Islet of Langerhans (tissue), 1 donor: ENCODE measurements at regions not wholly inside any gene's neighbourhood (a gene's known extent, or its start where the extent isn't known, plus 50 kb on each side); places are given as distances from the start of the nearest gene placed in this dataset.

Experiments
- FAIRE-seq: peaks from one replicate; lab custom pipeline; 2011; peaks lifted over from hg19 to GRCh38; lab: Jason Lieb, UNC

DNA sequence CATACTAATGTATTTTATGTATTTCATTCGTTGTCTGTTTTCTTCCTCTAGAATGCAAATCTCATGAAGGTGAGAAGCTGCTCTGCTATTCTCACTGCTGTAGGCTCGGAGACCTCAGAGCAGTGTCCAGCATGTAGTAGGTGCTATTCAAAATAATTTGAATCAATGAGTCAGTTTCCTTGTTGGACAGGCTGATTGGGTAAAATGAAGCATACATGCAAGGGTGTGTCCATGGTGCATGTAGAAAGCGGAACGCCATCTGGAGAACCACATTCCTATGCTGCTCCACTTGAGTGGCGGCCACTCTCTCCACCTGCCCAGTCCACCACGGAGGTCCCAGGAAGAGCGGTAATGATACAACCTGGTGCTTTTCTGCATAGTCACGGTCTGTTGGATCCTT, 412.1 kb downstream of the QKI start:
- FAIRE-seq = no peak

- no peak for FAIRE-seq
Measured at GRCh38 chr6:163825033-163825432, 410.5 kb downstream of the QKI start.

GRCh38 chr6:163823577-163823976, 409.1 kb downstream of the QKI start:
- FAIRE-seq = no peak

DNA sequence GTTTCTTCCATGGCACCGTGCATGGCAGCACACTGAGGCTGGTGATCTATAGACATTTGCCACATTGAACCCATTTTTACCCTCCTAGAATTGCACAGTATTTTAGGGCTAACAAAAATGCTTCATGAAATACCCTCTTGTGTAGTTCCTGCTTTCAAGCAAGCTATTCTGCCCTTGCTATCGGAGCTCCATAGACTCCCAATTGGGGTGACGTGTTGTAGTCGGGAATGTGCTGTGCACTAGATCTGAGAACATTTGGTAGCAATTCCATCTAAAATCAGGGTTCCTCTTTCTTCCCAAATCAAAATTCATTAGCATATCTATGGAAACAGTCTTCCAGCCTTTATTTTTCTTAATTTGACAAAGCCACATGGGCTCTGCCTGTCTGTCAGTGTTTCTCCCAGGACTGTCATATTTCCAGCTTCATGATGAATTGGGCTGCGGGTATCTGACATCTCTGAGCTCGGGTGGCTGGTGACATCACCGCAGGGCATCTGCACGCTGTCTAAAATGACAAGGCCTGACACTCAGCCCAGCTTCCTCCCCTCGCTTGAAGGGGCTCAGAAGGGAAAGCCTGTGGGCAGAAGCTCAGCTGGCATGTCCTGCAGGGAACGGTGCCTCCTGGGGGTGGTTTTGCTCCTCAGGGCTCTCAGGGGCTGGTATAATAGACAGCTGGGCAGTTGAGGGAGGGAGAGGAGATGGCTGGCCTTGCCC, 406.4 kb downstream of the QKI start:
- FAIRE-seq = no peak

- no peak for FAIRE-seq
Measured at GRCh38 chr6:163820171-163820570, 405.7 kb downstream of the QKI start.

- no peak for FAIRE-seq
Measured at GRCh38 chr6:163818719-163819118, 404.2 kb downstream of the QKI start.

DNA sequence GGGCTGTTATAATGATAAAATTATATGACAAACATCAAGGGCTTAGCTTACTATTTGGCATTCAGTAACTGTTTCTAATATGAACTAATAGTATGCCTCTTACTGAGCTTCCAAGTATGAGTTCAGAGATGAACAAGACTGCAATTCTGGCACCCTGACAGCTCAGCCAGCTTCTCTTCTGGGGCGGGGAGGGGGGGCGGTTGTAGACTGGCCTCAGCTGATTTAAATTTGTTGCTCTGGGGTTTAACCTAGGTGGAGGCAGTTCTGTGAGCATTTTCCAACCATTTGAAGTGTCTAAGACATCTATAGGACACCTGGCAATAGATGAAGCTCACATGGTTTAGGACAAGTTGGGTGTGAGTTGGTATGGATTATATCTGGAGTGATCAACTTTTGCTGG, 401.9 kb downstream of the QKI start:
- no peak for FAIRE-seq

GRCh38 chr6:163815796-163816195, 401.3 kb downstream of the QKI start:
- no peak for FAIRE-seq

- no peak for FAIRE-seq
Measured at GRCh38 chr6:163814494-163815364, 400.2 kb downstream of the QKI start.

GRCh38 chr6:163813979-163814493, 399.5 kb downstream of the QKI start:
- no peak for FAIRE-seq

DNA sequence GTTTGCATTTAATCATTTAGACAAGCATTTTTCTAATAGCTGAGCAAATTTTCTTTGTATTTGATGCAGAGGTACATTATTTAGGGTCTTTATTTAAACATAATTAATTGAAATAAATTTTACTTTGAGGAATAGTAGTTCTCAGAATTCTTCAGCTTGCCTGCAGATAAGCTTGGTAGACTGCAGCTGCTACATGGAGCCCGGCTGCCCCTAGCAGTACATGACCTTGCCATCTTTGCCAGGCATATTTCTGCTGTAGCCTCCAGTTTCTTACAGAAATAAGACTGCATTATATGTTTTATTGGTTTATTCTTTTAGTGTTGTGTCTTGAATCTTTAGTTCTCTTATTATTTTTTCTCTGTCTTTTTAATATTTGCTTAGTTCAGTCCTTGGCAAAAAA, 396.8 kb downstream of the QKI start:
- FAIRE-seq = no peak

DNA sequence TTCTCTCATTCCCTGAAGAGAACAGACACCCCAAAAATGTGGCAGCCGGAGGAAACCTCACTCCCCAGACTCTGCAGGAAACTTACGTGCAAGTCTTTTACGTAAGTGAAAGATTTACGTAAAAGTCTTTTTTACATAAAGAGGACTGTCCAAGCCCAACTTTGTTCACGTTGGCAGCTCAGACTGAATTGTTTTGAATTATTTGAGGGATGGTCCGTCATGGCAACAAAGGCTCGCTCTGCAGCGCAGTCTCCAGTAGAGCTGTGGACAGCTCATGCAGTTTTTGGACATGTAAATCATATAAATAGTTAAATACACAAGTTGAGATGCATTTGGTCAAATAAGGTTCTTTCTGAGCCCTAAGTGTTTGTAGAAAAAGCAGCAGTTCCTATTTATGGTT, 394.8 kb downstream of the QKI start:
- FAIRE-seq = no peak

GRCh38 chr6:163808871-163809270, 394.4 kb downstream of the QKI start:
- FAIRE-seq = no peak

DNA sequence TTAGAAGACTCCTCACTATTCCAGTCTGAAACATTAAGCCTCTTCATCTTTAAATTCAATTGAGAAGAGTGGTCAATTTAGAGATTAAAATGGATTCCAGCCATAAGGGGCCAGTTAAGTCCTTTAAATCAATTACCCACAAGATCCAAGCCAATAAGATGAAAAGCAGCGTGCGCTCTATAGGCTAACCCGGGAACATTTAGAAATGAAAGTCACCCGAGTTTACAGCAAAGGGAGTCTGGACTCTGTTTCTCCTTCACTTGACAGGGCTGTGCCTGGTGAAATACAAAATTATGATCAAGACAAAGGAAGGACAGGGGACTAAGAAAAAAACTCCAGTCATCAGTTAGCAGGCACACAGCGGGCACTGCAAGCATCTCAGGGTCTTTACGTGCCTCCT, 393.7 kb downstream of the QKI start:
- FAIRE-seq = no peak

DNA sequence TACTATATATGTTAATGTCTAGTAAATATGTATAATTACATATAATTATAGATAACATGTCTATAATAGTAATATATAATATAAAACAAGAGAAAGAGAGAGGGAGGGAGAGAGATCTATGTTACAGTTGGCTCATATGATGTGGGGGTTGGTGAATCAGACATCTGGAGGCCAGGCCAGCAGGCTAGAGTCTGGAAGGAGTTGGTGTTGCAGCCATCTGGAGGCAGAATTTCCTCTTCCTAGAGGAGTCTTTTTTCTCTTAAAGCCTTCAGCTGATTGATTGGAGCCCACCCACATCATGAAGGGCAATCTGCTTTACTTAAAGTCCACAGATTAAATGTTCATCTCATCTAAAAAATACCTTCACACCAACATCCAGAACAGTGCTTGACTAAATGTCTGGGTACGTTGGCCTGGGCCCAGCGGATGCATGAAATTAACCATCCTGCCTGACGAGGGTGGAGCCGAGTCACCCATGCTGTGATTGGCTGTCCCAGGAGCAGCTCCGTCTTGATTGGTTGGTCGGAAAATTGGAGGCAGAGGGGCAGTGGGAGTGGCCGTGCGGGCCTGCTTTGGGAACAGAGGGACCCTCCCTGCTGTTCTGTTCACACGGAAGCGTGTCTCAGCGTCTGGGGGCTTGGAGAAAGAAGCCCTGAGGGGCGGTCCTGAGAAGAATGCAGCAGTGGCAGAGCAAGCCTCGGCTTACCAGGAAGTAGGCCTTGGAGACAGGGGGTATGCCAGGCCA, 392.4 kb downstream of the QKI start:
- FAIRE-seq = no peak

GRCh38 chr6:163804991-163805390, 390.5 kb downstream of the QKI start:
- FAIRE-seq = no peak

DNA sequence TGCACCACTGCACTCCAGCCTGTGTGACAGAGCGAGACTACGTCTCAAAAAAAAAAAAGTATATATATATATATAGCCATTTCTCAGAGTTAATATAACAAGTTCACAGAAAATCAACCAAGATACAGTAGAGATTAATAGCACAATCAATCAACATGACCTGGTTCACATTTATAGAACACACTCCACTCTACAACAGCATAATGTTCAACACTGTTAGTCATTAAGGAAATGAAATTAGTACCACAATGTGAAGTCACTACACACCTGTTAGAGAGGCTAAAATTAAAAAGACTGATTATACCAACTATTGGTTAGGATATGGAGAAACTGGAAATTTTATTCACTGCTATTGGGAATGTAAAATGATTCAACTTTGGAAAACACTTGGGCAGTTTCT, 387.7 kb downstream of the QKI start:
- FAIRE-seq = no peak

- FAIRE-seq = no peak
Measured at GRCh38 chr6:163797296-163797845, 382.9 kb downstream of the QKI start.

- no peak for FAIRE-seq
Measured at GRCh38 chr6:163793011-163793983, 378.8 kb downstream of the QKI start.

GRCh38 chr6:163790266-163790840, 375.8 kb downstream of the QKI start:
- FAIRE-seq = no peak
